Pancreas (tissue), 10 donors: ENCODE measurements at regions not wholly inside any gene's neighbourhood (a gene's known extent, or its start where the extent isn't known, plus 50 kb on each side); places are given as distances from the start of the nearest gene placed in this dataset.

Experiments
- ATAC-seq, 4 donors: fragments of 200-7000 bp; cut with Tn5 transposase; one replicate each; pipeline versions ENCODE4 v1.8.0 to v1.9.1; 2020; ENCODE audit warnings: mild to moderate bottlenecking in 4 of 4, moderate library complexity in 4 of 4
- DNase-seq, 6 donors: peaks; one replicate each; pipeline ENCODE4 v3.0.0-alpha.2; 2020
- FAIRE-seq: peaks from 2 replicates; lab custom pipeline; 2012; peaks lifted over from hg19 to GRCh38; lab: Jason Lieb, UNC
- H3K27ac ChIP-seq, 4 donors: fragments of 200-600 bp; sonication (generic); 1 replicate in 3 of 4; 2 replicates in 1 of 4; pipeline versions ENCODE4 v1.5.0 to v1.8.0; 2020
- H3K27me3 ChIP-seq, 4 donors: fragments of 200-600 bp; one replicate each; pipeline ENCODE4 v1.8.0; 2021
- H3K36me3 ChIP-seq, 3 donors: fragments of 200-600 bp; sonication (generic) in 1 of 3; one replicate each; pipeline versions ENCODE4 v1.5.0 to v1.8.0; 2020 to 2021
- H3K4me1 ChIP-seq, 3 donors: fragments of 200-600 bp; one replicate each; pipeline ENCODE4 v1.8.0; 2021
- H3K4me3 ChIP-seq, 4 donors: fragments of 200-600 bp; sonication (generic) in 2 of 4; one replicate each; pipeline versions ENCODE4 v1.5.0 to v1.8.0; 2020 to 2021
- H3K9me3 ChIP-seq, 4 donors: fragments of 200-600 bp; one replicate each; pipeline ENCODE4 v1.8.0; 2021
- CTCF ChIP-seq, 4 donors: fragments of 200-600 bp; sonication (generic) in 3 of 4; IDR thresholded peaks; one replicate each; pipeline versions ENCODE4 v1.5.0 to v1.8.0; 2021; ENCODE audit warnings: antibody characterized with exemption in 4 of 4
- WGBS, 2 donors: extraction: QIAGEN DNeasy Blood & Tissue Kit; methylation state at CpG; one replicate each; pipeline ENCODE4 v1.1.7; 2013; 5-methylcytosine and 5-hydroxymethylcytosine counted together
- intact Hi-C, 3 donors: fragments of 100-400 bp; cut with DNase I; formaldehyde crosslinking; loops; one replicate each; pipeline versions ENCODE4 v1.11.1 to v1.14.2; 2022
- donor health status: healthy with polysubstance abuse.
- donor health status: DM: no; HTN: no; CAD: no; lungs with moderate emphysema.
- donor health status: DM: no; HTN: no; CAD: no.
- donor health status: control.
- donor health status: control.
- donor health status: Bipolar disorder and iron deficiency.
- donor health status: DM: yes; HTN: yes; CAD: no.
- donor health status: DM: no; HTN: no; CAD: no.
- donor health status: DM: no; HTN: no; CAD: no.
- donor health status: DM: yes; HTN: yes; CAD: no.

GRCh38 chr7:33779216-33779615 is 126.1 kb upstream of the BMPER start:
- Histone ChIP-seq H3K27ac (no peak overlapping the region), H3K4me1 (peaks cover 0 to 3% (median 0%) of the 10 kb centered on the region in 3 donors), H3K9me3 (no peaks in the 10 kb centered on the region), H3K27me3 (no peaks in the 10 kb centered on the region), H3K36me3 (no peaks in the 10 kb centered on the region), H3K4me3 (no peak overlapping the region)
- FAIRE-seq (no peak), DNase-seq (no peak), ATAC-seq (no peak)
- intact Hi-C loops = no loop called here
- 65 to 74% methylated on average over 5 of the region's 5 CpGs for WGBS, 2 donors
- TF ChIP-seq CTCF (IDR thresholded peaks at IDR 0.05) = no peak

DNA sequence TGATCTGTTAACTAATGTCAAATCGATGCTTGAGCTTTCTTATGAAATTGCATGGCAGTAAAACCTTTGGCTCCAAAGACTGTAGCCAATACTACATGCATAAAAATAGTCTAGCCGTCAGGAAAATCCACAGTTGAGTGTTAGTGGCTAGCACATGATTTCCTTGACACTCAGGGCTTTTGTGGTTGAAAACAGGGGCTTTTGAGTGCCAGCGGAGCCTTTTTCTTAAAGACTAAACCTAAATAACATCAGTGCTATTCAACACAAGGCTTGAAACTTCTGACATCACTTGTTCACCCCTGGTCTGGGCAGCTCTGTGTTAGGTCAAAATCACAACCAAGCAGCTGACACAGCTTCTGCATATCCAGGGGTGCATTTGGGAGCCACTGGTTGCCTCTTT is 124.2 kb upstream of the BMPER start:
- no peak overlapping the region for H3K4me3 ChIP-seq
- no peak for TF ChIP-seq CTCF (IDR thresholded peaks at IDR 0.05)
- intact Hi-C loops = no loop called here
- no peaks in the 10 kb centered on the region for H3K27me3 ChIP-seq
- H3K4me1 ChIP-seq = no peaks in the 10 kb centered on the region
- 70 to 82% methylated on average over 3 of the region's 3 CpGs for WGBS, 2 donors
- no peak overlapping the region for H3K27ac ChIP-seq
- FAIRE-seq (no peak), DNase-seq (no peak), ATAC-seq (no peak)
- H3K36me3 ChIP-seq = no peaks in the 10 kb centered on the region
- H3K9me3 ChIP-seq = no peaks in the 10 kb centered on the region

GRCh38 chr7:33781796-33782195 is 123.5 kb upstream of the BMPER start:
- H3K4me3 ChIP-seq = no peak overlapping the region
- H3K27me3 ChIP-seq = no peaks in the 10 kb centered on the region
- no peak overlapping the region for H3K27ac ChIP-seq
- no peak for TF ChIP-seq CTCF (IDR thresholded peaks at IDR 0.05)
- ATAC-seq = no peak
- no peaks in the 10 kb centered on the region for H3K4me1 ChIP-seq
- H3K36me3 ChIP-seq = no peaks in the 10 kb centered on the region
- no peaks in the 10 kb centered on the region for H3K9me3 ChIP-seq
- 80 to 92% methylated on average over 3 of the region's 3 CpGs for WGBS, 2 donors
- no peak for DNase-seq
- FAIRE-seq = no peak
- intact Hi-C loops = no loop called here

DNA sequence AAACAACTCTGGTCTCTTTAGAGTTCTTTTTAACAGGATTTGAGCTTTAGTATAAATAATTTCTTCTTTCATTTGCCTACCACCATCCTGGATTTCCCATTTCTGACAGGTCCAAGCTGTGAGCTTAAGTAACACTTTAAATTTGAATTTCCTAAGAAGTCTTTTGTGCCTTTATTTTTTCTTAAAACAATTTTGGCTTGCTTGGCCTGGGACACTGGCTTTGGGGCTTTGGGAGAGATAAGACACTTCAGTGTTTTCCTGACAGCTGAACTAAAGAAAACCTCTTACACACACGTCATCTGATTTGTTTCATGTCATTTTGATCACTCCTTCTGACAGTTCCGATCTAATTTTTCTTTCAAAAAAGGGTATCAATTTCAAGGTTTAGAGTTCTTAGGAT is 121.3 kb upstream of the BMPER start:
- Histone ChIP-seq H3K4me3 (no peak overlapping the region), H3K9me3 (no peaks in the 10 kb centered on the region), H3K36me3 (no peaks in the 10 kb centered on the region), H3K4me1 (no peaks in the 10 kb centered on the region), H3K27ac (no peak overlapping the region), H3K27me3 (no peaks in the 10 kb centered on the region)
- no peak for FAIRE-seq
- DNase-seq = no peak
- no peak for TF ChIP-seq CTCF (IDR thresholded peaks at IDR 0.05)
- WGBS, 2 donors = 84 to 91% methylated on average over 2 of the region's 2 CpGs
- ATAC-seq = no peak
- intact Hi-C loops = no loop called here

DNA sequence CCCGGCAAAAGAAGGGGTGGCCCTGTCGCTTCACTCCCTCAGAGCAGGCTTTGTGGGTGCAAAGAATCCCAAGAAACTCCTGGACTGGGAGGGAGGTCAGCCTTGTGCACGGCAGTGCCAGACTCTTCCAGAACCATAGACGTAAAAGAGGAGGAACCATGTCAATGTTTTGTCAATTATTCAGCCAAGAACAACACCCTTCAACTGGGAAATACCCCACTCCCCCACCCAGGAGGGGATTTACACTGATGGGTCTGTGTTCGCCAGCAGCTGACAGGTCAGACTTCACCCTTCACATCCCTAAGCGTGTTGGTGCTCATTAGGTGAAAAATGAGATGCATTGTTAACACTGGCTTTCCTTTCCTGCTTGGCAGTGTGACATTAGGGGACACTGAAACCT is 116.8 kb upstream of the BMPER start:
- DNase-seq = no peak
- 79 to 90% methylated on average over 6 of the region's 6 CpGs for WGBS, 2 donors

More for the DNA sequence above, 116.8 kb upstream of the BMPER start:
- H3K4me3 ChIP-seq = no peak overlapping the region
- intact Hi-C loops = no loop called here
- TF ChIP-seq CTCF (IDR thresholded peaks at IDR 0.05) = no peak
- FAIRE-seq = no peak
- no peak for ATAC-seq
- H3K9me3 ChIP-seq = no peaks in the 10 kb centered on the region
- H3K4me1 ChIP-seq = no peaks in the 10 kb centered on the region
- no peaks in the 10 kb centered on the region for H3K36me3 ChIP-seq
- no peak overlapping the region for H3K27ac ChIP-seq
- no peaks in the 10 kb centered on the region for H3K27me3 ChIP-seq
